ENCODE measurements at regions not wholly inside any gene's neighbourhood (a gene's known extent, or its start where the extent isn't known, plus 50 kb on each side); places are given as distances from the start of the nearest gene placed in this dataset.
A peak's percentile ranks its signal among the peaks of the same experiment; 100 is the strongest.

DNA sequence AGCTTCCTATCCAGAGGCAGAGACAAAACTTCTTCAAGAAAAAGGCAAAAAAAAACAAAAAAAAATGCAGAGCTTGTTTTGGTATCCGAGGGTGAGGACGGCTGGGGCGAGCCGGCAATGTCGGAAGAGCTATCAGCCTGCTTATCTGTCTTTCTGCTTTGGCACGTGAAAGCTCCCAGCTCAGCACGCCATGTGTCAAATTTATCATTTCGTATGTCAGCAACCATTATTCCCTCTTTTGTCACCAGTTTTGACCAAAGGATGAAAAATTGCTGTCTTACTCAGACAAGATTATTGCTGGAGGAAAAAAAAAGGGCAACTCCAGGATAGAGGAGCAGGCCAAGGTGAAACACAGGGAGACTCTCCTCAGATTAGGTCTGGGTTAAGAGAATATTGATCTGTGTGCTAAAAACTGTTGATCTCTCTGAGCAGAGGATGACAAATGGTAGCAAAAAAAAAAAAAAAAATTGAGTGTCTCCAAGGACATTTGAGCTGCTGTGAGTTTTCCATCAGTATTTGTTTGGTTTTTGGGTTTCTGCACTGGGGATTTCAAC lies 532.0 kb upstream of the POU3F3 start:
- no peak overlapping the region for H3K27ac ChIP-seq
- no peak for TF ChIP-seq CTCF (IDR thresholded peaks at IDR 0.05)
- no peak for TF ChIP-seq POLR2A (IDR thresholded peaks at IDR 0.05)
- no peak for DNase-seq
- ATAC-seq = peak in 1 of 4 donors; percentile 53
- intact Hi-C loops (cut with DNase I) = no loop called here
- H3K27me3 ChIP-seq = no peaks in the 10 kb centered on the region
- WGBS (ENCODE audit: insufficient coverage, low coverage, low lambda C conversion rate, missing lambda C conversion rate) = 18% methylated on average over 8 of the region's 8 CpGs
- H3K9me3 ChIP-seq = no peaks in the 10 kb centered on the region
- no peak overlapping the region for H3K4me3 ChIP-seq
- H3K36me3 ChIP-seq = no peaks in the 10 kb centered on the region
- no peaks in the 10 kb centered on the region for H3K4me1 ChIP-seq

GRCh38 chr2:104332731-104333130 lies 521.2 kb upstream of the POU3F3 start:
- Histone ChIP-seq H3K27ac (no peak overlapping the region), H3K4me3 (no peak overlapping the region), H3K9me3 (no peaks in the 10 kb centered on the region), H3K36me3 (no peaks in the 10 kb centered on the region), H3K4me1 (peaks cover 0 to 1% (median 0%) of the 10 kb centered on the region in 4 donors), H3K27me3 (no peaks in the 10 kb centered on the region)
- intact Hi-C loops (cut with DNase I) = no loop called here
- ATAC-seq (peak in 1 of 4 donors; percentile 17), DNase-seq (no peak)
- TF ChIP-seq CTCF (IDR thresholded peaks at IDR 0.05) = no peak
- TF ChIP-seq POLR2A (IDR thresholded peaks at IDR 0.05) = no peak
- WGBS (ENCODE audit: insufficient coverage, low coverage, low lambda C conversion rate, missing lambda C conversion rate) = 32% methylated on average over 3 of the region's 3 CpGs

- Histone ChIP-seq H3K9me3 (no peaks in the 10 kb centered on the region), H3K27me3 (no peaks in the 10 kb centered on the region), H3K27ac (no peak overlapping the region), H3K4me3 (no peak overlapping the region), H3K36me3 (no peaks in the 10 kb centered on the region), H3K4me1 (peaks cover 0 to 9% (median 0%) of the 10 kb centered on the region in 4 donors)
- 37% methylated on average over 2 of the region's 2 CpGs for WGBS (ENCODE audit: insufficient coverage, low coverage, low lambda C conversion rate, missing lambda C conversion rate)
- ATAC-seq (peak; percentile 45 to 77 (median 70)), DNase-seq (no peak)
- intact Hi-C loops (cut with DNase I) = no loop called here
- no peak for TF ChIP-seq CTCF (IDR thresholded peaks at IDR 0.05)
- TF ChIP-seq POLR2A (IDR thresholded peaks at IDR 0.05) = no peak
These were observed 516.0 kb upstream of the POU3F3 start for GRCh38 chr2:104337869-104338268.

DNA sequence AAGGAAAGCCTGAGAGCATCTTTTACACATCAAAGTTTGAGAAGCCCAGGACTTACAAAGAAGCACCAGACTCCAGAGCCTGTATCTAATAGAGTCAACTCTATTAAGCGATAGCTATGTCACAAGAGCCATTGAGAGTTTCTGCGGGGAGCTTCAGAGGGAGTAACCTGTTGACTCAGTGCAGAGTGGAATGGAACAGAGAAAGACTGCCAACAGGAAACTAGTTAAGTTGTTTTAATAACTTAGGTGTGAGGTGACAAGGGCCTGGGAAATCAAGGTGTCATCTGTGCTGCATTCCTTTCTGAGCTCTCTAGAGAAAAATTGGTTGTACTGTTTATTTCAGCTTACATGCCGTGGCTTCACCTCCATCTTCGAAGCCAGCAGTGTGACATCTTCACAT lies 513.8 kb upstream of the POU3F3 start:
- no peaks in the 10 kb centered on the region for H3K36me3 ChIP-seq
- no peak overlapping the region for H3K27ac ChIP-seq
- no peak for DNase-seq
- peak in 1 of 4 donors; percentile 40 for ATAC-seq
- intact Hi-C loops (cut with DNase I) = no loop called here
- no peak for TF ChIP-seq POLR2A (IDR thresholded peaks at IDR 0.05)
- TF ChIP-seq CTCF (IDR thresholded peaks at IDR 0.05) = no peak
- no peaks in the 10 kb centered on the region for H3K27me3 ChIP-seq
- no peaks in the 10 kb centered on the region for H3K9me3 ChIP-seq
- peaks cover 0 to 9% (median 0%) of the 10 kb centered on the region in 4 donors for H3K4me1 ChIP-seq
- H3K4me3 ChIP-seq = no peak overlapping the region
- 79% methylated on average over 3 of the region's 4 CpGs for WGBS (ENCODE audit: insufficient coverage, low coverage, low lambda C conversion rate, missing lambda C conversion rate)
